SW480 (cell line): ENCODE measurements at regions not wholly inside any gene's neighbourhood (a gene's known extent, or its start where the extent isn't known, plus 50 kb on each side); places are given as distances from the start of the nearest gene placed in this dataset.
"Not testable (repeated sequence)": the region's sequence is repeated elsewhere in the genome, so short reads cannot be mapped to it uniquely, and the experiment has no call there.

Experiments used
- DNase-seq: peaks from one replicate; pipeline ENCODE4 v3.0.0-alpha.2; 2016; ENCODE audit warnings: low spot score

GRCh38 chr6:134821928-134822864 lies 127.7 kb downstream of the ALDH8A1 start:
- no peak for DNase-seq

- DNase-seq = no peak
Observed at GRCh38 chr6:134821397-134821796, 128.5 kb downstream of the ALDH8A1 start.

GRCh38 chr6:134819863-134820800 lies 129.8 kb downstream of the ALDH8A1 start:
- DNase-seq = no peak

GRCh38 chr6:134819236-134819635 lies 130.7 kb downstream of the ALDH8A1 start:
- no peak for DNase-seq

DNA sequence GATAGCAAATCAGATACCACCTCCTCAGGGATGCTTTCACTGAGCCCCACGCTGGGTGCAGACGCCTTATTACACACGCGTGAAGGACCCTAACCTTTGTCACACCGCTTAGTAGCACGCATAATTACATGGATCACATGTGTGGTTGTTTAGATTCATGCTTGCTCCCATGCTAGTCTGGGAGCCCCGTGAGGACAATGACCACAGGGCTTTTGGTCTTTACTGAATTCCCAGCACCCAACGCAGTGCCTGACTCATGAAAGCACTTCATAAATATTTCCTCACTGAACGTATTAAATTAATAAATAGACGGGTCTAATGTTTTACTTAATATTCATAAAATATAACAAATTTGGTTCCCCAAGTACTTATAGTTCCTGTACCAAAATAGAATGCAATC lies 132.5 kb downstream of the ALDH8A1 start:
- no peak for DNase-seq

DNA sequence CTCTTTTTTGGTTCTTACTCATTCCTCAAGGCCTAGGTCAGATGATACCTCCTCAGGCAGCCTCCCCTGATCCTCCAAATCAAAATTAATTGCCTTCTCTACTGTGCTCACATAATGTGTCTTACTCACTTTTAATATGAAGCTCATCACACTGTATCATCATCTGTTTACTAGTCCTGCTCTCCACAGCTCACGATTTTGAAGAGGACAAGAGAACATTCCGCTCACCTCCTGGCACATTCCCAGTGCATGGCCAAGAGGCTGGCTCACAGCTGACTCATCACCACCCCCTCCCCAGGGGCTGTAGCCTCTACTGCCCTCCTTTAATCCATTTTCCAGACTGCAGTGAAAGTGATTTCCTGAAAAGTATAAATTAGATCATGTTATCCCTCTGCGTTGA lies 133.1 kb downstream of the ALDH8A1 start:
- no peak for DNase-seq

- DNase-seq = no peak
Observed at GRCh38 chr6:134816300-134816699, 133.6 kb downstream of the ALDH8A1 start.

DNA sequence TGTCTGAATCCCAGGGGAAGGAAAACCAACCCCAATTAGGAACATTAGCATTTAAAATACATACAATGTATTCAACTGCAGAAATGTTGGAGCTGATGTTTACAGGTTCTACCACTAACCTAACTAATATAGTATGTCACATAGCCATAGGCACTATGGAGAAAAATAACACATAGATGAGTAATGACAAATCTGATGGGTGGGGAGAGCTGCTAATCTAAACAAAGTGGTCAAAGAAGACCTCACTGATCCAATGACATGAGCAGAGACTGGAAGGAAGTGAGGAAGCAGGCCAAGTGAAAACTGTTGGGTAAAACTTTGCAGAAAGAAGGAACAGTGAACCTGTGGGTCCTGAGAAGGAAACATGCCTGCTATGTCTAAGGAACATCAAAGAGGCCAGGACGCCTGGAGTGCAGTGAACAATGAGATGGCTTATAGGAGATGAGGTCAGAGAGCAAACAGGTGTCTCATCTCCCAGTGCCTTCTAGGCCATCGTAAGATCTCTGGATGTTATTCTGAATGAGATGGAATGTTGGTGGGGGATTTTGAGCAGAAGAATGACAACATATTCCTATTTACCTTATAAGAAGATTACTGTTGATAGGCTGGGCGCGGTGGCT lies 135.7 kb downstream of the ALDH8A1 start:
- DNase-seq = no peak

- no peak for DNase-seq
Observed at GRCh38 chr6:134813146-134813545, 136.8 kb downstream of the ALDH8A1 start.

DNA sequence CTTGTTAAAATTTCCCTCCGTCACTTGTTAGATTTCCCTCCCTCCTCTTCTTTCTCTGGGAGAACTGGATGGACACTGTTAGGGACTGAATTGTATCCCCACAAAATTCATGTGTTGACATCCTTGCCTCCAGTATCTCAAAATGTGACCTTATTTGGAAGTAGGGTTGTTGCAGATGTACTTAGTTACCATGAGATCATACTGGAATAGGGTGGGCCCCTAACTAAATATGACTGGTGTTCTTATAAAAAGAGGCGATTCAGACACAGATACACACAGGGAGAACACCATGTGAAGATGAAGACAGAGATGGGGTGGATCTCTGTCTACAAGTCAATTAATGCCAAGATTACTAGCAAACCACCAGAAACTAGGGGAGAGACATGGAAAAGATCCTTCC lies 139.5 kb downstream of the ALDH8A1 start:
- DNase-seq = no peak

- no peak for DNase-seq
Observed at GRCh38 chr6:134809130-134809529, 140.8 kb downstream of the ALDH8A1 start.

GRCh38 chr6:134806180-134806798 lies 143.6 kb downstream of the ALDH8A1 start:
- no peak for DNase-seq

GRCh38 chr6:134805168-134805567 lies 144.7 kb downstream of the ALDH8A1 start:
- DNase-seq = no peak

- DNase-seq = not testable (repeated sequence)
Observed at GRCh38 chr6:134804311-134804710, 145.6 kb downstream of the ALDH8A1 start.

DNA sequence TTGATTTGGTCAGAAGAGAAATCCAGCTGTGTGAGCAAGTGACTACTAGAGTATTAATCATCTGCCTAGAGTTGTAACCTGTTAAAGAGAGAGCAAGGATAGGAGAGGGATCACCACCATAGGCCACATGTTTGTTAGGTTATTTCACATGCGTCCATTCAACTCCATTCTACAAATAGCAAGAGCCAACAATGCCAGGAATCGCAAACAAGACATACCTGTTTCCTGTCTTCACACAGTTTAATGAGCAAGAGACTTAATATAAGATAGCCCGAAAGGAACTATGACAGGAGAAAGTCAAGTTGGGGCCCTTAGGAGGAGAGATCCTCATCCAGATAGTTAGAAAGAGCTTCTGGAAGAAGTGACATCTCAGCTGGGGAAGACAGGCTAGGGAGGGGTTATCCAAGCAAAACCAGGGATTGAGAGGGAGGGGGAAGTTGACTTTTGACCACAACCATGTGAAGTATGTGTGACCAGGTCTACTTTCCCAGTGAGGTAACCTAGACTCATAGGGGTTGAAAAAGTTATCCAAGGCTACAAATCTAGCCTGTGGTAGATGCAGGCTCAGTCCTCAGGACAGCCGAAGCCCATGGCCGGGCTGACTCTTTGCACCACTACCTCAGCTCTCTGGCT lies 147.4 kb downstream of the ALDH8A1 start:
- DNase-seq = no peak

DNA sequence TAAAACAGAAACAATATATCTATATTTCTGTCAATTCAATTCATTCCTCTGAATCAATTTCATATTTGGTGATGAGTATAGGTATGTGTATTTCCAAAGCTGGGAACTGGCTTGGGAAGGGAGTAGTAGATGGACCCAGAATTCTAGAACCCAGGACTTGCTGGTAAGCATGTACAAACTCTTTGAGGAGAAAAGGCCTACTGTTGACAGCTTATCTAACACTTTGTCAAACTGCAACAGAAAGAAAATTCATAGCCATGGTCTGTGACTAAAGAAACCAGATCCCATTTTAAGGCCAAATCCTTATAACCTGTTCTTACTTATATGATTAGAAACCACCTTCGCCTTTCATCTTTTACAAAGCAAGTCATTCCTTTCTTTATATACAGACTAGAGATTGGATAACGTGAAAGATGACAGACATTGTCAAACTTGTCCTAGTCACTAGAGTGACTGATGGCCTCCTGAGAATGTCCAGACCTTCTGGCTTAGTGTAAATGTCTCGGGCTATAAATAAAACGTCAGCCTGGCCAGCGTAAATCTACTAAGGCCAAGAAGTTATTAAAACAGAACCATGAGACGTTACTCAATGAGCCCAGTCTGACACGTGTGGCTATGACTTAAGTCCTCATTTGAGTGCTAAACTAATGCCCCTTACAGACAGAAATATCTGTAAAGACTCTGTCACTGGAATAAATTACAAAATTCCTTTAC lies 152.3 kb downstream of the ALDH8A1 start:
- DNase-seq = no peak

- no peak for DNase-seq
Observed at GRCh38 chr6:134795691-134796090, 154.2 kb downstream of the ALDH8A1 start.

DNA sequence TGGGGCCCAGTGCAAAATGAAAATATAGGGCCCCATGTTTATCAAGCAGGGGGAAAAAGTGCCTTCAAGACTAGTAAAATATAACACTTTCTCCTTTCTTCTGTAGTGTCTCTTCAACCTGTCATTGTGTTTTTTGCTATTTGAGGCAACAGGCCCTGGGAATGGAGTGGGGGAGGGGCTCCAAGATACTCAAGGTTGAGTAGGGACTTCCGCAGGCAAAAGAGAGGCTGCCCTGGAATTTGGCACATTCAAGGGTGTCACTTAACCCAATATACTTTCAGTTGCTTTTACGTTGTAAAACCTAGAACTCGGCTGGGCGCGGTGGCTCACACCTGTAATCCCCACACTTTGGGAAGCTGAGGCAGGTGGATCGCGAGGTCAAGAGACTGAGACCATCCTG lies 154.9 kb downstream of the ALDH8A1 start:
- no peak for DNase-seq

- not testable (repeated sequence) for DNase-seq
Observed at GRCh38 chr6:134791243-134791843, 158.6 kb downstream of the ALDH8A1 start.

DNA sequence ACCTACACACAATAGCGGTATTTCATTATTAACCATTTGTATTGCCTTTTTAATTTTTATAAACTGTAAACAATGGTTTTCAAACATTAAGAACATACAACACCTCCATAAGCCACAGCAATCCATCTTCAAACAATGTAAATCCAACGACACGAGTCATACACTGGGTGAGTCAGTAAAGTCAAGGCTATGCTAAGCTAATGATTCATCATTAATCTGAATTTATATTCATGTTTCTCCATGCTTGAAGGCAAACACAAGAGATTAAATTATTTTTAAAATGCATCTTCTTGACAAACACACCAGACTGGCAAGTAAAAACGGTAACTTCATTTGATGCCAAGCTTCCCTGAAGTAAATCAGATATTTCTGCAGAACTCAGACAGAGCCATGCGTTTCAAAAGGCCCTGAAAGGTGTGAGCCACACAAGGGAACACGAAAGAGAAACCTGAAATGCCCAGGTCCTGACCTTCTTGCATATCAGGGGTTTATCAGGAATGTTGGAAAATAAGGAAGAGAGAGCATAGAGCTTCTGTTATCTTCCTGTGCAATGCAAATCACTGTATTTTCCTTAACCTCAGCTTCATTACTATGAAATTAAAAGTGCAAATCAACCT lies 162.5 kb downstream of the ALDH8A1 start:
- DNase-seq = no peak
